Body of pancreas (tissue), 4 donors: ENCODE measurements at regions not wholly inside any gene's neighbourhood (a gene's known extent, or its start where the extent isn't known, plus 50 kb on each side); places are given as distances from the start of the nearest gene placed in this dataset.

ENCODE experiments used
- ATAC-seq: fragments of 150-250 bp; one replicate; pipeline ENCODE4 v1.9.1; 2016
- DNase-seq, 4 donors: peaks; one replicate each; pipeline ENCODE4 v3.0.0-alpha.2; 2019
- H3K27ac ChIP-seq, 4 donors: fragments of 200-600 bp; sonication (generic); 1 replicate in 3 of 4; 2 replicates in 1 of 4; pipeline versions ENCODE4 v1.5.1 to v1.6.1; 2016 to 2019; ENCODE audit warnings: mild to moderate bottlenecking in 1 of 4, mixed read lengths in 1 of 4, moderate library complexity in 1 of 4
- H3K27me3 ChIP-seq, 2 donors: fragments of 200-600 bp; sonication (generic); one replicate each; pipeline ENCODE4 v1.6.0; 2016; ENCODE audit warnings: mild to moderate bottlenecking in 1 of 2
- H3K36me3 ChIP-seq, 2 donors: fragments of 200-600 bp; sonication (generic); replicated peaks in 1 of 2; 2 replicates each; pipeline ENCODE4 v1.5.1; 2016; ENCODE audit warnings: low read depth in 2 of 2; ENCODE audit not compliant: insufficient read depth in 1 of 2
- H3K4me1 ChIP-seq: fragments of 200-600 bp; sonication (generic); one replicate; pipeline ENCODE4 v1.6.0; 2016
- H3K4me3 ChIP-seq, 2 donors: fragments of 200-600 bp; sonication (generic); 1 replicate in 1 of 2; 2 replicates in 1 of 2; pipeline ENCODE4 v1.5.1; 2016 to 2019
- H3K9me3 ChIP-seq, 3 donors: fragments of 200-600 bp; sonication (generic); 1 replicate in 2 of 3; 2 replicates in 1 of 3; pipeline ENCODE4 v1.5.1; 2016
- CTCF ChIP-seq, 7 experiments: fragments of 450-650 bp in 4 of 7; fragments of 200-600 bp in 3 of 7; sonication (generic) in 3 of 7; IDR thresholded peaks; one replicate each; pipeline ENCODE4 v1.5.1; 2016 to 2019; ENCODE audit warnings: antibody characterized with exemption in 7 of 7
- POLR2A ChIP-seq, 3 donors: fragments of 450-650 bp; IDR thresholded peaks; one replicate each; pipeline ENCODE4 v1.6.1; 2016; ENCODE audit warnings: antibody characterized with exemption in 3 of 3, mild to moderate bottlenecking in 2 of 3
- WGBS, 2 donors: methylation state at CpG; one replicate each; pipeline ENCODE4 v1.1.5; 2017; 5-methylcytosine and 5-hydroxymethylcytosine counted together
- intact Hi-C: fragments of 100-400 bp; cut with DNase I; formaldehyde crosslinking; loops from one replicate; pipeline ENCODE4 v1.15.1; 2023

- TF ChIP-seq CTCF (IDR thresholded peaks at IDR 0.05) (no peak), POLR2A (IDR thresholded peaks at IDR 0.05) (no peak)
These were observed 251.3 kb upstream of the MKI67 start for GRCh38 chr10:128377364-128377987.

GRCh38 chr10:128377988-128378387, 251.8 kb upstream of the MKI67 start:
- intact Hi-C loops = no loop called here
- Histone ChIP-seq H3K4me1 (no peaks in the 10 kb centered on the region), H3K27me3 (no peaks in the 10 kb centered on the region), H3K36me3 (no peaks in the 10 kb centered on the region), H3K27ac (no peak overlapping the region), H3K4me3 (no peak overlapping the region), H3K9me3 (no peaks in the 10 kb centered on the region)
- 35 to 43% methylated on average over 3 of the region's 3 CpGs for WGBS, 2 donors
- DNase-seq (no peak), ATAC-seq (no peak)
- no peak for TF ChIP-seq POLR2A (IDR thresholded peaks at IDR 0.05)
- TF ChIP-seq CTCF (IDR thresholded peaks at IDR 0.05) = no peak

More at GRCh38 chr10:128377364-128377987, 251.3 kb upstream of the MKI67 start:
- intact Hi-C loops = no loop called here
- DNase-seq = no peak
- 32 to 47% methylated on average over 9 of the region's 9 CpGs for WGBS, 2 donors
- Histone ChIP-seq H3K9me3 (no peaks in the 10 kb centered on the region), H3K27ac (no peak overlapping the region), H3K27me3 (no peaks in the 10 kb centered on the region), H3K4me3 (no peak overlapping the region), H3K4me1 (no peaks in the 10 kb centered on the region), H3K36me3 (no peaks in the 10 kb centered on the region)
- ATAC-seq = no peak

- Histone ChIP-seq H3K27ac (no peak overlapping the region), H3K4me1 (no peaks in the 10 kb centered on the region), H3K36me3 (no peaks in the 10 kb centered on the region), H3K27me3 (no peaks in the 10 kb centered on the region), H3K4me3 (no peak overlapping the region), H3K9me3 (no peaks in the 10 kb centered on the region)
- WGBS, 2 donors = 58 to 63% methylated on average over 4 of the region's 4 CpGs
- TF ChIP-seq CTCF (IDR thresholded peaks at IDR 0.05) = no peak
- TF ChIP-seq POLR2A (IDR thresholded peaks at IDR 0.05) = no peak
- intact Hi-C loops = no loop called here
- ATAC-seq (no peak), DNase-seq (no peak)
These were observed 254.7 kb upstream of the MKI67 start for GRCh38 chr10:128380946-128381345.

- WGBS, 2 donors = 29 to 60% methylated on average over 3 of the region's 3 CpGs
- intact Hi-C loops = no loop called here
- H3K27ac ChIP-seq = no peak overlapping the region
- H3K4me3 ChIP-seq = no peak overlapping the region
- no peaks in the 10 kb centered on the region for H3K4me1 ChIP-seq
- no peak for ATAC-seq
- H3K36me3 ChIP-seq = no peaks in the 10 kb centered on the region
- DNase-seq = no peak
- no peaks in the 10 kb centered on the region for H3K27me3 ChIP-seq
- no peaks in the 10 kb centered on the region for H3K9me3 ChIP-seq
- TF ChIP-seq CTCF (IDR thresholded peaks at IDR 0.05) = no peak
- no peak for TF ChIP-seq POLR2A (IDR thresholded peaks at IDR 0.05)
These were observed 256.0 kb upstream of the MKI67 start for GRCh38 chr10:128382225-128382624.

- WGBS, 2 donors = 83 to 88% methylated on average over 10 of the region's 10 CpGs
- intact Hi-C loops = no loop called here
These were observed 258.6 kb upstream of the MKI67 start for GRCh38 chr10:128384831-128385230.

More at GRCh38 chr10:128384831-128385230, 258.6 kb upstream of the MKI67 start:
- Histone ChIP-seq H3K9me3 (no peaks in the 10 kb centered on the region), H3K27ac (no peak overlapping the region), H3K36me3 (no peaks in the 10 kb centered on the region), H3K4me1 (no peaks in the 10 kb centered on the region), H3K4me3 (no peak overlapping the region), H3K27me3 (no peaks in the 10 kb centered on the region)
- DNase-seq (no peak), ATAC-seq (no peak)
- TF ChIP-seq POLR2A (IDR thresholded peaks at IDR 0.05) (no peak), CTCF (IDR thresholded peaks at IDR 0.05) (no peak)
